D721Med (cell line): ENCODE measurements at regions not wholly inside any gene's neighbourhood (a gene's known extent, or its start where the extent isn't known, plus 50 kb on each side); places are given as distances from the start of the nearest gene placed in this dataset.

Experiments
- DNase-seq: peaks from one replicate; pipeline ENCODE4 v3.0.0; 2011; ENCODE audit warnings: low spot score; ENCODE audit not compliant: insufficient read length
- FAIRE-seq: peaks from 2 replicates; lab custom pipeline; 2011; peaks lifted over from hg19 to GRCh38; lab: Jason Lieb, UNC
- TF ChIP-seq, protein P1 (sequence below): IDR thresholded peaks from 2 replicates; pipeline ENCODE4 v1.5.1; 2012; ENCODE audit warnings: mild to moderate bottlenecking, control low read depth; ENCODE audit not compliant: insufficient read depth; ENCODE audit errors: missing control alignments

DNA sequence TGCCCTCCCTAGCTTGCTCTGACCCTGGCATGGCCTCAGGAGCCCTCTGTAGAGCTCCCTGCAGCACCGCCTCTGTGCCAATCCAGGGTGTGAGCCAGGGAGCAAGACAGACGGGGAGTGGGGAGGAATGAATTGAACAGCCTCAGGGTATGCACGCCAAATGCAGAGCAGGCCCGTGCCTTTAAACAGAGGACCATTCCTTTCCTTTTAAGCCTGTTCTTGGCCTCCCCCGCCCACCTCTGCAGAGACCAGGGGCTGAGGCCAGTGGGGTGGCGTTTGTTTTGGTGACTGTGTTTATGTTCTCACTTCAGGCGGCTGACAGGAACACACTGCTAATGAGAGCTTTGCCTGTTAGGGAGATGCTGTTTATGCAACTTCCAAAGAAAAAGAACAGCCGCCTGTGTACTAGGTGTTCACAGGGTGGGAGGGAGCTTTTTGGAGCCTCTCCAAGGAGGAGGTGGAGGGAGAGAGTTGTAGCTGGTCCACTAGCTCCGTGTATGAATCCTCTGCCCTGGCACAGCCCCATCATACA lies 528.1 kb upstream of the DPP6 start:
- DNase-seq (no peak), FAIRE-seq (no peak)
- TF ChIP-seq, protein P1, sequence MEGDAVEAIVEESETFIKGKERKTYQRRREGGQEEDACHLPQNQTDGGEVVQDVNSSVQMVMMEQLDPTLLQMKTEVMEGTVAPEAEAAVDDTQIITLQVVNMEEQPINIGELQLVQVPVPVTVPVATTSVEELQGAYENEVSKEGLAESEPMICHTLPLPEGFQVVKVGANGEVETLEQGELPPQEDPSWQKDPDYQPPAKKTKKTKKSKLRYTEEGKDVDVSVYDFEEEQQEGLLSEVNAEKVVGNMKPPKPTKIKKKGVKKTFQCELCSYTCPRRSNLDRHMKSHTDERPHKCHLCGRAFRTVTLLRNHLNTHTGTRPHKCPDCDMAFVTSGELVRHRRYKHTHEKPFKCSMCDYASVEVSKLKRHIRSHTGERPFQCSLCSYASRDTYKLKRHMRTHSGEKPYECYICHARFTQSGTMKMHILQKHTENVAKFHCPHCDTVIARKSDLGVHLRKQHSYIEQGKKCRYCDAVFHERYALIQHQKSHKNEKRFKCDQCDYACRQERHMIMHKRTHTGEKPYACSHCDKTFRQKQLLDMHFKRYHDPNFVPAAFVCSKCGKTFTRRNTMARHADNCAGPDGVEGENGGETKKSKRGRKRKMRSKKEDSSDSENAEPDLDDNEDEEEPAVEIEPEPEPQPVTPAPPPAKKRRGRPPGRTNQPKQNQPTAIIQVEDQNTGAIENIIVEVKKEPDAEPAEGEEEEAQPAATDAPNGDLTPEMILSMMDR = no peak

DNA sequence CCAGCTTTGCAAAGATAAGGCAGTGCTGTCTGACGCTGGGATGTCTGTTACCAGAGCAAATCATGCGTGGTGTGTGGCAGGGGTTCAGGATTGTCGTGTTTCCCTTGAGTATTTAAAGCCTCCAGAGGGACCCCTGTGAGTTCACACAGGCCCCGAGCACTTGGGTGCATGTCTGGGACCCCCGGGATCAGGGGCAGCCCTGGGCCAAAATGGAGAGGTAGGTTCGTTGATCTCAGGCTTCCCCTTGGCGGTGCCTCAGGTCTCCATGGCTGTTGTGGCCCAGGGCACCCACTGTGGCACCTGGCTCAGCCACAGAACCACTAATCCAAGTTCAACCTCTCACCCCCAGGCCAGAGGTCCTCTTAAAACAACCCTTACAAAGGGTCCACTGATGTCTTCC lies 523.1 kb upstream of the DPP6 start:
- DNase-seq = no peak
- no peak for FAIRE-seq
- TF ChIP-seq, protein P1 = no peak

DNA sequence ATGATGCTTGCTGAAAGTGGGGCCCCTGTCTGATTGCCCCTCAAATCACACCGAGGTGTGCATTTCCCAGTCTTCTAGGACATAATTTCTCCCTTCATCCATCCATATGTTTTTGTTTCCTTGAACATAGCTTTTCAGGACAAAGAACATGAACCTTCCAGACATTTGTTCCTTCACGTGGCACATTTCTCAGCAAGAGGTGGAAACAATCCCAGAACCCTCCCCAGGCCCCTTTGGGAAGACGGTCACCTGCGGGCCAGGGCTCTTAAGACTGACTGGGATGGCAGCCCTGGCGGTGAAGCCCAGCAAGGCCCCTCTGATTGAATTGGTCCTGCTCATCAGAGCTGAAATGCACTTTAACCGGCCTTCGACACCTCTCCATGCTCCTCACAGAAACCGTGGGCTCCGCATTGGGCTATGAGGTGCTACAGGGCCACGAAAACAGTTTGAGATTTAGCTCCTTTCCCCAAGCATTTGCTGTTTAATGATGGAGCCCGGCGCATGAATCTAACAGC lies 522.5 kb upstream of the DPP6 start:
- no peak for DNase-seq
- TF ChIP-seq, protein P1 = no peak
- no peak for FAIRE-seq

DNA sequence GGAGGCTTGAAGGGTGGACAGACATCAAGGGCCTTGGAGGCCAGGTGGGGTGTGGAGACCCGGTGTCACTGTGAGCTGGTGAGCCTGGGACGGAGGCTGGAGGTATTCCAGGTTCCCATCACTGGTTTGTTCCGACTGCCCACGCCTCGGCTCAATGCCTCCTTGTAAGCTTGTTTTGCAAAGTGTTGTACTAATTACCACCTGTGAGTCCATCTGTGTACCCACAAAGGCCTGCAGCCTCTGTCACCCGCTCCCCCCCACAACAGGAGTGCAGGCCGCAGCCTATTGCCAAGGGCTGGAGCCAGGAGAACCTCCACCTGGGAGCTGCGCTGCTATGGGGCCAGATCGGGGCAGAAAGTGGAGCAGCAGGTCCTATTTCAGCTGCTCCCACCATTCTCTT lies 521.8 kb upstream of the DPP6 start:
- TF ChIP-seq, protein P1 = no peak
- DNase-seq = no peak
- no peak for FAIRE-seq

DNA sequence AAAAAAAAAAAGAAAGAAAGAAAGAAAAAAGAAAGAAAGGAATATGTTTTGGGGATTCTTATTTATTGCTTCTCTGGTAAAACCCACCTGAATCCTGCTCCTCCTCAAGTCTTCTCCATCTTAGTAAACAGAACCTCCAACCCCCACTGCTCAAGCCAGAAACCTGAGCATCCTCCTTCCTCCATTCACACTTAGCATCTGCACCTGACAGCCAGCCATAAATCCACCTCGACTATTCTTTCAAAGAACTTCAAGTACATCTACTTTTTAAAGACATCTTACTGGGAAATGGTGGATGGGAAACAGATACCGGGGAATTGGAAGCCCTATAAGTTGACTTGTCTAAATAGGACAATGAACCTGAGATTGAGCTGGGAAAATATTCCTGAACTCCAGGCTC lies 519.9 kb upstream of the DPP6 start:
- TF ChIP-seq, protein P1 = no peak
- no peak for FAIRE-seq
- DNase-seq = no peak

DNA sequence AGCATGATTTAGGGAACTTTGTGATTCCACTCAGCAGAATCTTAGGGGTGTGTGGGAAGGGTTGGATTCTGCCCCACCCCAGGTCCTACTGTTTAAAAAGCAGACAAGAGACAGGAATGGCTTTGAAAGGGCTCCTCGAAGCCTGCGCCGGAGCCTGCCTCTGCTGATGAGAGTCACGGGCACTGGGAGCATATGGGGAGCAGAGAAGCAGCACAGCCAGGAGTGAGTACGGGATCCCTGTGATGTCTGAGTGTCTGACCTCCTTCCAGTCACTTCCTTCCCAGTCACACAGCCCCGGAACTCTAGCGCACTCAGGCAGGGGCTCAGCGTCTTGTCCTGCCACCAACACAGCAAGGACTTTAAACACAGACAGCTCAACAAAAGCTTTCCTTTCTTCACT lies 514.9 kb upstream of the DPP6 start:
- TF ChIP-seq, protein P1 = no peak
- FAIRE-seq (no peak), DNase-seq (no peak)

DNA sequence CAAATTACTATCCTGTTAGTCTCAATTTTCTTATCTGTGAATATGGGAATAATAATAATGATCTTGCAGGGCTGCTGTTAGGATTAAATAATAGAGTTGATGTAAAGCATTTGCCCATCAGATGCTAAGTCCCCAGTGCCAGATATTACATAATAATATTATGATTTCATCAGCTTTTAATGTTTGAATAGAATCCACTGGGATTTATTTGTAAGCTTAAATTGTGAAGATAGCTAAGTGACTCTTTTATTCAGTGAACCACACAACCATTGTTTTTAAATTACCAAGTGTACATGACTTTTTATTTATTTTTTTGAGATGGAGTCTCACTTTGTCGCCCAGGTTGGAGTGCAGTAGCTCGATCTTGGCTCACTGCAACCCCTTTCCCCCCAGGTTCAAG lies 510.3 kb upstream of the DPP6 start:
- FAIRE-seq (no peak), DNase-seq (no peak)
- TF ChIP-seq, protein P1 = no peak
